Progenitor cell of endocrine pancreas (in vitro differentiated cells): ENCODE measurements at regions not wholly inside any gene's neighbourhood (a gene's known extent, or its start where the extent isn't known, plus 50 kb on each side); places are given as distances from the start of the nearest gene placed in this dataset.

Source experiments
- DNase-seq: peaks from one replicate; pipeline ENCODE4 v3.0.0; 2021; ENCODE audit warnings: low spot score; ENCODE audit not compliant: unreplicated experiment
- H3K27ac Mint-ChIP-seq: 2 replicates; pipeline ENCODE4 v1.8.0; 2021; ENCODE audit warnings: mild to moderate bottlenecking, moderate library complexity, mixed read lengths
- H3K27me3 Mint-ChIP-seq: 2 replicates; pipeline ENCODE4 v1.8.0; 2021; ENCODE audit warnings: mixed read lengths
- H3K36me3 Mint-ChIP-seq: 2 replicates; pipeline ENCODE4 v1.8.0; 2022; ENCODE audit warnings: mixed read lengths; ENCODE audit not compliant: insufficient read depth
- H3K4me1 Mint-ChIP-seq: 2 replicates; pipeline ENCODE4 v1.8.0; 2021; ENCODE audit warnings: low read depth, mixed read lengths
- H3K4me3 Mint-ChIP-seq: 2 replicates; pipeline ENCODE4 v1.8.0; 2021; ENCODE audit warnings: low read depth, mild to moderate bottlenecking, moderate library complexity, mixed read lengths
- H3K9me3 Mint-ChIP-seq: 2 replicates; pipeline ENCODE4 v1.8.0; 2021; ENCODE audit warnings: low read depth, mixed read lengths
- CTCF ChIP-seq: fragments of 200-600 bp; sonication (generic); IDR thresholded peaks from one replicate; pipeline ENCODE4 v1.5.0; 2021; ENCODE audit warnings: antibody characterized with exemption, mild to moderate bottlenecking; ENCODE audit not compliant: unreplicated experiment

- Mint-ChIP-seq H3K27ac (no peak overlapping the region), H3K4me1 (no peaks in the 10 kb centered on the region), H3K4me3 (no peak overlapping the region), H3K27me3 (peaks cover 13% of the 10 kb centered on the region), H3K36me3 (no peaks in the 10 kb centered on the region), H3K9me3 (no peaks in the 10 kb centered on the region)
- no peak for TF ChIP-seq CTCF
- DNase-seq, result no peak
These were observed 110.6 kb upstream of the TNP1 start for GRCh38 chr2:216970359-216970915.

- Mint-ChIP-seq H3K4me3 (no peak overlapping the region), H3K27me3 (peaks cover 13% of the 10 kb centered on the region), H3K9me3 (peaks cover 3% of the 10 kb centered on the region), H3K36me3 (no peaks in the 10 kb centered on the region), H3K27ac (no peak overlapping the region), H3K4me1 (no peaks in the 10 kb centered on the region)
- no peak for DNase-seq
- TF ChIP-seq CTCF, result no peak
These were observed 108.0 kb upstream of the TNP1 start for GRCh38 chr2:216967889-216968288.

GRCh38 chr2:216960671-216961268 lies 100.9 kb upstream of the TNP1 start:
- Mint-ChIP-seq H3K36me3 (no peaks in the 10 kb centered on the region), H3K4me3 (no peak overlapping the region), H3K9me3 (peaks cover 6% of the 10 kb centered on the region), H3K27me3 (no peaks in the 10 kb centered on the region), H3K4me1 (no peaks in the 10 kb centered on the region), H3K27ac (no peak overlapping the region)
- no peak for DNase-seq
- TF ChIP-seq CTCF, result no peak

GRCh38 chr2:216959433-216959832 lies 99.6 kb upstream of the TNP1 start:
- no peaks in the 10 kb centered on the region for H3K27me3 Mint-ChIP-seq
- DNase-seq, result no peak
- TF ChIP-seq CTCF, result no peak
- H3K9me3 Mint-ChIP-seq, result peaks cover 9% of the 10 kb centered on the region
- H3K27ac Mint-ChIP-seq, result no peak overlapping the region
- H3K36me3 Mint-ChIP-seq, result peaks cover 2% of the 10 kb centered on the region
- no peaks in the 10 kb centered on the region for H3K4me1 Mint-ChIP-seq
- H3K4me3 Mint-ChIP-seq, result no peak overlapping the region

- peaks cover 19% of the 10 kb centered on the region for H3K9me3 Mint-ChIP-seq
- no peak for DNase-seq
- no peak overlapping the region for H3K27ac Mint-ChIP-seq
- no peak overlapping the region for H3K4me3 Mint-ChIP-seq
- H3K4me1 Mint-ChIP-seq, result no peaks in the 10 kb centered on the region
- H3K27me3 Mint-ChIP-seq, result no peaks in the 10 kb centered on the region
- no peak for TF ChIP-seq CTCF
- peaks cover 10% of the 10 kb centered on the region for H3K36me3 Mint-ChIP-seq
These were observed 97.1 kb upstream of the TNP1 start for GRCh38 chr2:216956820-216957493.
